HepG2 (cell line): ENCODE measurements at regions not wholly inside any gene's neighbourhood (a gene's known extent, or its start where the extent isn't known, plus 50 kb on each side); places are given as distances from the start of the nearest gene placed in this dataset.

Experiments
- ARID4A ChIP-seq: sonication (generic); formaldehyde crosslinking; IDR thresholded peaks from 2 replicates; pipeline ENCODE4 v1.5.0; 2020; ENCODE audit warnings: mild to moderate bottlenecking, missing genetic modification reagents, borderline replicate concordance
- GABPB1 ChIP-seq: IDR thresholded peaks from 2 replicates; pipeline ENCODE4 v1.6.1; 2016; ENCODE audit warnings: mild to moderate bottlenecking, missing genetic modification reagents, moderate library complexity, missing compliant biosample characterization
- HOMEZ ChIP-seq: IDR thresholded peaks from 2 replicates; pipeline ENCODE4 v1.6.1; 2016; ENCODE audit warnings: low read depth
- HOXA7 ChIP-seq: sonication (generic); formaldehyde crosslinking; IDR thresholded peaks from 2 replicates; pipeline ENCODE4 v1.8.1; 2022; ENCODE audit warnings: mild to moderate bottlenecking, missing genetic modification reagents, moderate library complexity
- MTA3 ChIP-seq: sonication (generic); formaldehyde crosslinking; IDR thresholded peaks from 2 replicates; pipeline ENCODE4 v1.4.0; 2020; ENCODE audit warnings: missing genetic modification reagents
- MTF1 ChIP-seq: sonication (generic); formaldehyde crosslinking; IDR thresholded peaks from 2 replicates; pipeline ENCODE4 v1.5.0; 2020; ENCODE audit warnings: missing genetic modification reagents
- MYNN ChIP-seq: sonication (generic); formaldehyde crosslinking; IDR thresholded peaks from 2 replicates; pipeline ENCODE4 v1.4.0; 2020; ENCODE audit warnings: mild to moderate bottlenecking, low read depth, missing genetic modification reagents
- NKX3-1 ChIP-seq: sonication (generic); formaldehyde crosslinking; IDR thresholded peaks from 2 replicates; pipeline ENCODE4 v1.5.0; 2020; ENCODE audit warnings: missing genetic modification reagents
- REST ChIP-seq, 2 experiments: IDR thresholded peaks; 2 replicates each; pipeline ENCODE4 v1.6.1; 2011 to 2012; ENCODE audit warnings: low read length in 2 of 2, borderline replicate concordance in 1 of 2, low read depth in 1 of 2, mild to moderate bottlenecking in 1 of 2, moderate library complexity in 1 of 2
- ZNF142 ChIP-seq: sonication (generic); formaldehyde crosslinking; IDR thresholded peaks from 2 replicates; pipeline ENCODE4 v1.4.0; 2020; ENCODE audit warnings: missing genetic modification reagents

- TF ChIP-seq ZNF142 (CRISPR knock-in tag) (no peak), NKX3-1 (CRISPR knock-in tag) (no peak), REST (IDR thresholded peaks at IDR 0.05; ENCODE audit: borderline replicate concordance in 1 of 2, low read depth in 1 of 2, low read length in 2 of 2) (no peak), HOXA7 (CRISPR knock-in tag) (no peak), ARID4A (no peak), HOMEZ (CRISPR knock-in tag) (no peak), MTF1 (CRISPR knock-in tag) (no peak), MYNN (no peak), GABPB1 (CRISPR knock-in tag) (no peak), MTA3 (CRISPR knock-in tag) (no peak)
These were observed 227.9 kb upstream of the GRIA4 start (continued) for GRCh38 chr11:105381941-105382340.
